Liver (tissue), 3 donors: ENCODE measurements at regions not wholly inside any gene's neighbourhood (a gene's known extent, or its start where the extent isn't known, plus 50 kb on each side); places are given as distances from the start of the nearest gene placed in this dataset.
"Not testable (repeated sequence)": the region's sequence is repeated elsewhere in the genome, so short reads cannot be mapped to it uniquely, and the experiment has no call there.

Experiments
- FOXA1 ChIP-seq: IDR thresholded peaks from 2 replicates; pipeline ENCODE4 v1.6.1; 2016; ENCODE audit warnings: antibody characterized with exemption
- GABPA ChIP-seq, 2 donors: IDR thresholded peaks in 1 of 2; conservative IDR thresholded peaks in 1 of 2; 2 replicates each; pipeline ENCODE4 v1.6.1; 2016; ENCODE audit warnings: antibody characterized with exemption in 2 of 2, mild to moderate bottlenecking in 1 of 2, moderate library complexity in 1 of 2
- HNF4G ChIP-seq: IDR thresholded peaks from 2 replicates; pipeline ENCODE4 v1.6.1; 2016; ENCODE audit warnings: antibody characterized with exemption
- JUND ChIP-seq, 2 donors: IDR thresholded peaks; 2 replicates each; pipeline ENCODE4 v1.6.1; 2016; ENCODE audit warnings: antibody characterized with exemption in 2 of 2
- MAX ChIP-seq: IDR thresholded peaks from 2 replicates; pipeline ENCODE4 v1.6.1; 2016; ENCODE audit warnings: antibody characterized with exemption
- RAD21 ChIP-seq, 2 donors: IDR thresholded peaks; 2 replicates each; pipeline ENCODE4 v1.6.1; 2016; ENCODE audit warnings: antibody characterized with exemption in 2 of 2, mild to moderate bottlenecking in 2 of 2
- REST ChIP-seq: IDR thresholded peaks from 2 replicates; pipeline ENCODE4 v1.6.1; 2016; ENCODE audit warnings: antibody characterized with exemption, mild to moderate bottlenecking
- RXRA ChIP-seq, 2 donors: IDR thresholded peaks; 2 replicates each; pipeline ENCODE4 v1.6.1; 2017 to 2018; ENCODE audit warnings: antibody characterized with exemption in 2 of 2, mild to moderate bottlenecking in 1 of 2
- SP1 ChIP-seq: IDR thresholded peaks from 2 replicates; pipeline ENCODE4 v1.6.1; 2018; ENCODE audit warnings: antibody characterized with exemption, mild to moderate bottlenecking
- TAF1 ChIP-seq: conservative IDR thresholded peaks from 2 replicates; pipeline ENCODE4 v1.6.1; 2016; ENCODE audit warnings: antibody characterized with exemption, mild to moderate bottlenecking
- YY1 ChIP-seq: IDR thresholded peaks from 2 replicates; pipeline ENCODE4 v1.6.1; 2016; ENCODE audit warnings: antibody characterized with exemption, mild to moderate bottlenecking
- TF ChIP-seq, protein P1 (sequence below): fragments of 150-350 bp; IDR thresholded peaks from 2 replicates; pipeline ENCODE4 v1.5.1; 2017; ENCODE audit warnings: improper control_type of control experiment, low read depth, low read length; ENCODE audit not compliant: missing input control
- TF ChIP-seq, protein P2 (sequence below): IDR thresholded peaks from 2 replicates; pipeline ENCODE4 v1.6.1; 2016; ENCODE audit warnings: antibody characterized with exemption
- donor health status: healthy.
- donor health status: healthy.

DNA sequence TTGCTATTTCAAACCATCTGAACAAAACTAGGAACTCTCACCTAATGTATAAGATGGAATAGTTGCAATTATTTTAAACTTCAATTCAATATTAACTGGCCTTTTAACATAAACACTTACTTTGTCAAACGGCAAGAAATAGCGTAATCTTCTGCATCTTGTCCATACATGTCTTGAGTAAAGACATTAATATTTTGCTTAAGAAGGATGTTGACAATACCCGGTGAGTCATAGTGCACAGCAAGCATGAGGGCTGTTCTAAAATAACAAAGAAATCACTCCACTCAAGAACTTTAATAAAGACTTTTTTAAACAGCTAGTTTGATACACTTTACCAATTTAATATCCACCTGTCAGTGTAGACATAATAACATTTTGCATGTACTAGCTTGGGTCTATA lies 240.9 kb downstream of the LIPI start:
- not testable (repeated sequence) for TF ChIP-seq RAD21 (IDR thresholded peaks at IDR 0.05); REST; SP1; HNF4G; TAF1; YY1; MAX; JUND (IDR thresholded peaks at IDR 0.05); RXRA (IDR thresholded peaks at IDR 0.05); FOXA1; GABPA (IDR thresholded peaks at IDR 0.05 in 1 of 2, conservative IDR thresholded peaks at IDR 0.05 in 1 of 2)
- TF ChIP-seq, protein P1, sequence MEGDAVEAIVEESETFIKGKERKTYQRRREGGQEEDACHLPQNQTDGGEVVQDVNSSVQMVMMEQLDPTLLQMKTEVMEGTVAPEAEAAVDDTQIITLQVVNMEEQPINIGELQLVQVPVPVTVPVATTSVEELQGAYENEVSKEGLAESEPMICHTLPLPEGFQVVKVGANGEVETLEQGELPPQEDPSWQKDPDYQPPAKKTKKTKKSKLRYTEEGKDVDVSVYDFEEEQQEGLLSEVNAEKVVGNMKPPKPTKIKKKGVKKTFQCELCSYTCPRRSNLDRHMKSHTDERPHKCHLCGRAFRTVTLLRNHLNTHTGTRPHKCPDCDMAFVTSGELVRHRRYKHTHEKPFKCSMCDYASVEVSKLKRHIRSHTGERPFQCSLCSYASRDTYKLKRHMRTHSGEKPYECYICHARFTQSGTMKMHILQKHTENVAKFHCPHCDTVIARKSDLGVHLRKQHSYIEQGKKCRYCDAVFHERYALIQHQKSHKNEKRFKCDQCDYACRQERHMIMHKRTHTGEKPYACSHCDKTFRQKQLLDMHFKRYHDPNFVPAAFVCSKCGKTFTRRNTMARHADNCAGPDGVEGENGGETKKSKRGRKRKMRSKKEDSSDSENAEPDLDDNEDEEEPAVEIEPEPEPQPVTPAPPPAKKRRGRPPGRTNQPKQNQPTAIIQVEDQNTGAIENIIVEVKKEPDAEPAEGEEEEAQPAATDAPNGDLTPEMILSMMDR = not testable (repeated sequence)
- TF ChIP-seq, protein P2, sequence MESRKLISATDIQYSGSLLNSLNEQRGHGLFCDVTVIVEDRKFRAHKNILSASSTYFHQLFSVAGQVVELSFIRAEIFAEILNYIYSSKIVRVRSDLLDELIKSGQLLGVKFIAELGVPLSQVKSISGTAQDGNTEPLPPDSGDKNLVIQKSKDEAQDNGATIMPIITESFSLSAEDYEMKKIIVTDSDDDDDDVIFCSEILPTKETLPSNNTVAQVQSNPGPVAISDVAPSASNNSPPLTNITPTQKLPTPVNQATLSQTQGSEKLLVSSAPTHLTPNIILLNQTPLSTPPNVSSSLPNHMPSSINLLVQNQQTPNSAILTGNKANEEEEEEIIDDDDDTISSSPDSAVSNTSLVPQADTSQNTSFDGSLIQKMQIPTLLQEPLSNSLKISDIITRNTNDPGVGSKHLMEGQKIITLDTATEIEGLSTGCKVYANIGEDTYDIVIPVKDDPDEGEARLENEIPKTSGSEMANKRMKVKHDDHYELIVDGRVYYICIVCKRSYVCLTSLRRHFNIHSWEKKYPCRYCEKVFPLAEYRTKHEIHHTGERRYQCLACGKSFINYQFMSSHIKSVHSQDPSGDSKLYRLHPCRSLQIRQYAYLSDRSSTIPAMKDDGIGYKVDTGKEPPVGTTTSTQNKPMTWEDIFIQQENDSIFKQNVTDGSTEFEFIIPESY = not testable (repeated sequence)
